C4-2B (cell line): ENCODE measurements at regions not wholly inside any gene's neighbourhood (a gene's known extent, or its start where the extent isn't known, plus 50 kb on each side); places are given as distances from the start of the nearest gene placed in this dataset.

Experiments used
- CTCF ChIP-seq: fragments of 450-650 bp; conservative IDR thresholded peaks from 2 replicates; pipeline ENCODE4 v1.5.1; 2017; ENCODE audit warnings: mild to moderate bottlenecking
- ZFX ChIP-seq: fragments of 450-650 bp; IDR thresholded peaks from 2 replicates; pipeline ENCODE4 v1.6.1; 2017

GRCh38 chr6:43963203-43963602 is 164.0 kb downstream of the MRPL14 start:
- TF ChIP-seq CTCF = no peak
- no peak for TF ChIP-seq ZFX
